ENCODE measurements at regions not wholly inside any gene's neighbourhood (a gene's known extent, or its start where the extent isn't known, plus 50 kb on each side); places are given as distances from the start of the nearest gene placed in this dataset.
"Not testable (repeated sequence)": the region's sequence is repeated elsewhere in the genome, so short reads cannot be mapped to it uniquely, and the experiment has no call there.

- DNase-seq: no peak
These were observed 804.1 kb upstream of the ANO3 start for GRCh38 chr11:25527841-25528240.

- DNase-seq: no peak
These were observed 802.4 kb upstream of the ANO3 start for GRCh38 chr11:25529572-25529971.

- DNase-seq: no peak
These were observed 796.3 kb upstream of the ANO3 start for GRCh38 chr11:25535467-25536272.

GRCh38 chr11:25536289-25536688, 795.6 kb upstream of the ANO3 start:
- DNase-seq: no peak

GRCh38 chr11:25537393-25537792, 794.5 kb upstream of the ANO3 start:
- DNase-seq: no peak

GRCh38 chr11:25547292-25547691, 784.6 kb upstream of the ANO3 start:
- no peak for DNase-seq

- no peak for DNase-seq
These were observed 769.5 kb upstream of the ANO3 start for GRCh38 chr11:25562417-25562816.

- no peak for DNase-seq
These were observed 766.1 kb upstream of the ANO3 start for GRCh38 chr11:25565846-25566245.

- DNase-seq: no peak
These were observed 765.4 kb upstream of the ANO3 start for GRCh38 chr11:25566298-25567200.

GRCh38 chr11:25576320-25576719, 755.6 kb upstream of the ANO3 start:
- DNase-seq: no peak

GRCh38 chr11:25579554-25579953, 752.4 kb upstream of the ANO3 start:
- not testable (repeated sequence) for DNase-seq

- no peak for DNase-seq
These were observed 748.3 kb upstream of the ANO3 start for GRCh38 chr11:25583596-25583995.

- no peak for DNase-seq
These were observed 744.4 kb upstream of the ANO3 start for GRCh38 chr11:25587496-25587895.

GRCh38 chr11:25593221-25593620, 738.7 kb upstream of the ANO3 start:
- no peak for DNase-seq

- no peak for DNase-seq
These were observed 735.2 kb upstream of the ANO3 start for GRCh38 chr11:25596701-25597100.

- no peak for DNase-seq
These were observed 734.2 kb upstream of the ANO3 start for GRCh38 chr11:25597696-25598095.

- DNase-seq: no peak
These were observed 729.8 kb upstream of the ANO3 start for GRCh38 chr11:25602149-25602548.

GRCh38 chr11:25602959-25603358, 729.0 kb upstream of the ANO3 start:
- DNase-seq: no peak

GRCh38 chr11:25612806-25613205, 719.1 kb upstream of the ANO3 start:
- no peak for DNase-seq

- no peak for DNase-seq
These were observed 718.5 kb upstream of the ANO3 start for GRCh38 chr11:25613451-25613850.

GRCh38 chr11:25613865-25614264, 718.1 kb upstream of the ANO3 start:
- no peak for DNase-seq

- no peak for DNase-seq
These were observed 716.9 kb upstream of the ANO3 start for GRCh38 chr11:25615069-25615468.

GRCh38 chr11:25615841-25616240, 716.1 kb upstream of the ANO3 start:
- no peak for DNase-seq

- no peak for DNase-seq
These were observed 706.8 kb upstream of the ANO3 start for GRCh38 chr11:25625094-25625493.

Data from activated CD4-positive, alpha-beta T cell treated with anti-CD3 and anti-CD28 coated beads, Interleukin-2, Interleukin-6, amounts not matched to agents 100 ng/mL and 50 ng/mL, durations not matched to agents 16 hours and 8 hours (primary cell).